Upper lobe of left lung (tissue), 4 donors: ENCODE measurements at regions not wholly inside any gene's neighbourhood (a gene's known extent, or its start where the extent isn't known, plus 50 kb on each side); places are given as distances from the start of the nearest gene placed in this dataset.

Experiments used
- CTCF ChIP-seq, 6 experiments: fragments of 450-650 bp in 4 of 6; fragments of 200-600 bp in 2 of 6; sonication (generic) in 2 of 6; IDR thresholded peaks; one replicate each; pipeline ENCODE4 v1.5.1; 2016 to 2019; ENCODE audit warnings: antibody characterized with exemption in 6 of 6
- POLR2A ChIP-seq, 4 donors: fragments of 450-650 bp; IDR thresholded peaks; one replicate each; pipeline ENCODE4 v1.5.1; 2016 to 2017; ENCODE audit warnings: antibody characterized with exemption in 4 of 4, mild to moderate bottlenecking in 2 of 4
- POLR2AphosphoS5 ChIP-seq, 2 donors: sonication (generic); formaldehyde crosslinking; IDR thresholded peaks; one replicate each; pipeline ENCODE4 v1.5.1; 2017; ENCODE audit warnings: antibody characterized with exemption in 2 of 2

- no peak for TF ChIP-seq CTCF (IDR thresholded peaks at IDR 0.05)
- no peak for TF ChIP-seq POLR2A (IDR thresholded peaks at IDR 0.05)
- TF ChIP-seq POLR2AphosphoS5 (IDR thresholded peaks at IDR 0.05), result no peak
These were observed 667.2 kb upstream of the ZNF608 start for GRCh38 chr5:125413496-125414274.
